Transverse colon (tissue), 4 donors: ENCODE measurements at regions not wholly inside any gene's neighbourhood (a gene's known extent, or its start where the extent isn't known, plus 50 kb on each side); places are given as distances from the start of the nearest gene placed in this dataset.

ENCODE experiments used
- CTCF ChIP-seq, 5 experiments: fragments of 200-600 bp in 3 of 5; fragments of 450-650 bp in 2 of 5; sonication (generic) in 3 of 5; IDR thresholded peaks; 1 replicate in 2 of 5; 2 replicates in 3 of 5; pipeline ENCODE4 v1.5.1; 2016 to 2017; ENCODE audit warnings: antibody characterized with exemption in 5 of 5, inconsistent platforms in 3 of 5, mild to moderate bottlenecking in 2 of 5, moderate library complexity in 1 of 5
- POLR2AphosphoS5 ChIP-seq, 3 donors: sonication (generic); formaldehyde crosslinking; IDR thresholded peaks; one replicate each; pipeline ENCODE4 v1.6.1; 2016; ENCODE audit warnings: antibody characterized with exemption in 3 of 3

DNA sequence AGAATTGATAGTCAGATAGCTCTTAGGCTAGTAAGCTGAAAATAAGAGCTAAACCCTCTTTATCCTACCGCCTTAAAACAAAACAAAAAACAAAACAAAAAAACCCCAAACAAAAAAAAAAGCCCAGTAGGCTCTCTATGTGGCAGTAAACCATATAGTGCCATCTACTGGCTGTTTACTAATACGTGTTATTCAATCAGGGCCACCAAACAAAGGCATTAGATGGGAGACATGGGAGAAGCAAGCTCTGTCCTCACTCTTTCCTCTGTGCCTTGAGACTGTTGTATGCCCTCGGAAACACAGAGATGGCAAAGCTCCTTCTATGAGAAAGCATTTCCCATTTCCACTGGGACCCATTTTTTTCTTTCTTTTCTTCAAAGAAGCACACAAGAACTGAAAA is 148.8 kb upstream of the MID1 start:
- TF ChIP-seq POLR2AphosphoS5 (IDR thresholded peaks at IDR 0.05) = no peak
- peak in 3 of 5 experiments; percentile 22 to 27 (median 24) for TF ChIP-seq CTCF (IDR thresholded peaks at IDR 0.05)
